GM06990 (cell line): ENCODE measurements at regions not wholly inside any gene's neighbourhood (a gene's known extent, or its start where the extent isn't known, plus 50 kb on each side); places are given as distances from the start of the nearest gene placed in this dataset.
"Not testable (repeated sequence)": the region's sequence is repeated elsewhere in the genome, so short reads cannot be mapped to it uniquely, and the experiment has no call there.

Source experiments
- DNase-seq: peaks from one replicate; pipeline ENCODE4 v3.0.0-alpha.2; 2011; ENCODE audit not compliant: insufficient read length; ENCODE audit errors: extremely low read depth
- H3K27me3 ChIP-seq: replicated peaks from 2 replicates; pipeline ENCODE4 v1.6.0; 2011; ENCODE audit warnings: low read length; ENCODE audit not compliant: control insufficient read depth, insufficient read depth
- H3K36me3 ChIP-seq: 2 replicates; pipeline ENCODE4 v1.5.1; 2011; ENCODE audit warnings: low read length; ENCODE audit not compliant: control insufficient read depth, insufficient read depth
- H3K4me3 ChIP-seq: replicated peaks from 2 replicates; pipeline ENCODE4 v1.5.1; 2011; ENCODE audit warnings: low read depth, mild to moderate bottlenecking, control low read depth, low read length
- TF ChIP-seq, protein P1 (sequence below): IDR thresholded peaks from 2 replicates; pipeline ENCODE4 v1.5.1; 2011; ENCODE audit warnings: low read length, control low read depth, mild to moderate bottlenecking, inconsistent platforms; ENCODE audit not compliant: insufficient read depth, poor library complexity, severe bottlenecking

DNA sequence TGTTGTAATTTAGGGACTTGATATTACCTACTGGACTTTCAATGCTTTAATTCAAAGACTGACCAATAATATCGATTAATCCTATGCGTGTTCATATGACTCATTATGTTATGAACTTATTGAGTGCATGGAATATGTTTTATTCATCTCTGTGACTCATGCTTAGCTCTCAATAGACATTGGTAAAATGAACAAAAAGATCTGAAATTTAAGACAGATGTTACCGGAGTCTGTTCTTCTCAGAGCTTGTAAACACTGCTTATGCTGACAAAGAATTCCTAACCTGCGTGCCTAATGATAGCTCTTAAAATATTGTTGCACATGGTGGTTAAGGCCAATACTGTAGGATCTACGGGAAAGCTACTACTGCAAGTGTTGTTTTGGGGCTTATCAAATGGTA lies 131.5 kb upstream of the ACBD5 start:
- no peak for DNase-seq
- Histone ChIP-seq H3K27me3 (no peaks in the 10 kb centered on the region), H3K36me3 (no peaks in the 10 kb centered on the region), H3K4me3 (no peak overlapping the region)
- TF ChIP-seq, protein P1, sequence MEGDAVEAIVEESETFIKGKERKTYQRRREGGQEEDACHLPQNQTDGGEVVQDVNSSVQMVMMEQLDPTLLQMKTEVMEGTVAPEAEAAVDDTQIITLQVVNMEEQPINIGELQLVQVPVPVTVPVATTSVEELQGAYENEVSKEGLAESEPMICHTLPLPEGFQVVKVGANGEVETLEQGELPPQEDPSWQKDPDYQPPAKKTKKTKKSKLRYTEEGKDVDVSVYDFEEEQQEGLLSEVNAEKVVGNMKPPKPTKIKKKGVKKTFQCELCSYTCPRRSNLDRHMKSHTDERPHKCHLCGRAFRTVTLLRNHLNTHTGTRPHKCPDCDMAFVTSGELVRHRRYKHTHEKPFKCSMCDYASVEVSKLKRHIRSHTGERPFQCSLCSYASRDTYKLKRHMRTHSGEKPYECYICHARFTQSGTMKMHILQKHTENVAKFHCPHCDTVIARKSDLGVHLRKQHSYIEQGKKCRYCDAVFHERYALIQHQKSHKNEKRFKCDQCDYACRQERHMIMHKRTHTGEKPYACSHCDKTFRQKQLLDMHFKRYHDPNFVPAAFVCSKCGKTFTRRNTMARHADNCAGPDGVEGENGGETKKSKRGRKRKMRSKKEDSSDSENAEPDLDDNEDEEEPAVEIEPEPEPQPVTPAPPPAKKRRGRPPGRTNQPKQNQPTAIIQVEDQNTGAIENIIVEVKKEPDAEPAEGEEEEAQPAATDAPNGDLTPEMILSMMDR = no peak

DNA sequence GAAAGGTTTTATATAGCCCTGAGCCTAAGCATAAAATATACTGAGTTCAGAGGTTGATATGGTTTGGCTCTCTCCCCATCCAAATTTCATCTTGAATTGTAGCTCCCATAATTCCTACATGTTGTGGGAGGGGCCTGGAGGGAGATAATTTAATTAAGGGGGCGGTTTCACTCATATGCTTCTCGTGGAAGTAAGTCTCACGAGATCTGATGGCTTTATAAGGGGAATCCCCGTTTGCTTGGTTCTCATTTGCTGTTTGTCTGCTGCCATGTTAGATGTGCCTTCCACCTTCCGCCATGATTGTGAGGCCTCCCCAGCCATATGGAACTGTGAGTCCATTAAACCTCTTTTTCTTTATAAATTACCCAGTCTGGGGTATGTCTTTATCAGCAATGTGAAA lies 130.8 kb upstream of the ACBD5 start:
- not testable (repeated sequence) for H3K4me3 ChIP-seq, DNase-seq, H3K27me3 ChIP-seq, H3K36me3 ChIP-seq

DNA sequence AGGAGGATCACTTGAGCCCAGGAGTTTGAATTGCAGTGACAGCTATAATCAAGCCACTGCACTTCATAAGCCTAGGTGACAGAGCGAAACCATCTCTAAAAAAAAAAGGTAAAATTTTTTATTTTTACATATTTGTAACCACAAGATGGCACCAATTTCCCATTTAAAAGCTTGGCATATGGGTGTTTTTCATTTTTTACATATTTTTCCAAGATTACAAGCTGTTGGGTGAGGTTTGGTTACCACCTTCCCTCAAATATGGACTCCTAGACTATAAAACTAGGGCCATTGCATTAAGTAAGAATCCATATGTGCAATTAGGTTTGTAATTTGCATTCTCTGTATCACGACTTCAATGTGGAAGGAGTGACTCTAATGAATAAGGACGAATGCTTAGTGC lies 129.3 kb upstream of the ACBD5 start:
- Histone ChIP-seq H3K36me3 (no peaks in the 10 kb centered on the region), H3K4me3 (no peak overlapping the region), H3K27me3 (no peaks in the 10 kb centered on the region)
- TF ChIP-seq, protein P1 = no peak
- DNase-seq = no peak

- H3K4me3 ChIP-seq = no peak overlapping the region
- no peaks in the 10 kb centered on the region for H3K36me3 ChIP-seq
- DNase-seq = no peak
- H3K27me3 ChIP-seq = no peaks in the 10 kb centered on the region
- TF ChIP-seq, protein P1 = no peak
Observed at GRCh38 chr10:27368706-27369105, 128.1 kb upstream of the ACBD5 start.

GRCh38 chr10:27366769-27367168 lies 126.2 kb upstream of the ACBD5 start:
- no peaks in the 10 kb centered on the region for H3K36me3 ChIP-seq
- TF ChIP-seq, protein P1 = no peak
- H3K4me3 ChIP-seq = no peak overlapping the region
- no peak for DNase-seq
- no peaks in the 10 kb centered on the region for H3K27me3 ChIP-seq

- TF ChIP-seq, protein P1 = no peak
- DNase-seq = no peak
- no peaks in the 10 kb centered on the region for H3K27me3 ChIP-seq
- H3K36me3 ChIP-seq = no peaks in the 10 kb centered on the region
- no peak overlapping the region for H3K4me3 ChIP-seq
Observed at GRCh38 chr10:27364028-27364427, 123.4 kb upstream of the ACBD5 start.
